Natural killer cell (primary cell): ENCODE measurements at regions not wholly inside any gene's neighbourhood (a gene's known extent, or its start where the extent isn't known, plus 50 kb on each side); places are given as distances from the start of the nearest gene placed in this dataset.
A peak's percentile ranks its signal among the peaks of the same experiment; 100 is the strongest.

Source experiments
- ATAC-seq, 3 donors: fragments of 150-1000 bp in 2 of 3; fragments of 200-7000 bp in 1 of 3; cut with Tn5 transposase; 1 replicate in 1 of 3; 2 replicates in 2 of 3; pipeline ENCODE4 v1.10.0; 2021; ENCODE audit warnings: mild to moderate bottlenecking in 2 of 3, moderate library complexity in 2 of 3
- DNase-seq, 2 donors: peaks; one replicate each; pipeline versions ENCODE4 v3.0.0 to v3.0.0-alpha.2; 2013 to 2021; ENCODE audit warnings: mixed read lengths in 1 of 2
- H3K27ac ChIP-seq: one replicate; pipeline ENCODE4 v1.5.1; 2013; ENCODE audit warnings: mild to moderate bottlenecking, low read length
- H3K27me3 ChIP-seq: one replicate; pipeline ENCODE4 v1.6.1; 2013; ENCODE audit warnings: low read length; ENCODE audit not compliant: control insufficient read depth, insufficient read depth
- H3K36me3 ChIP-seq: one replicate; pipeline ENCODE4 v1.6.1; 2013; ENCODE audit warnings: low read length; ENCODE audit not compliant: control insufficient read depth, insufficient read depth
- H3K4me1 ChIP-seq: one replicate; pipeline ENCODE4 v1.6.1; 2013; ENCODE audit warnings: low read length; ENCODE audit not compliant: control insufficient read depth, insufficient read depth
- H3K4me3 ChIP-seq: one replicate; pipeline ENCODE4 v1.5.1; 2013; ENCODE audit warnings: low read length
- H3K9me3 ChIP-seq: one replicate; pipeline ENCODE4 v1.6.1; 2013; ENCODE audit warnings: low read length; ENCODE audit not compliant: control insufficient read depth, insufficient read depth
- H3K27ac Mint-ChIP-seq, 2 donors: one replicate each; pipeline ENCODE4 v1.8.0; 2022; ENCODE audit warnings: mild to moderate bottlenecking in 2 of 2, mixed read lengths in 2 of 2, moderate library complexity in 1 of 2
- H3K27me3 Mint-ChIP-seq, 2 donors: one replicate each; pipeline ENCODE4 v1.8.0; 2022; ENCODE audit warnings: low read depth in 2 of 2, mixed read lengths in 2 of 2
- H3K36me3 Mint-ChIP-seq: one replicate; pipeline ENCODE4 v1.8.0; 2022; ENCODE audit warnings: mixed read lengths
- H3K4me1 Mint-ChIP-seq, 2 donors: one replicate each; pipeline ENCODE4 v1.8.0; 2022; ENCODE audit warnings: mixed read lengths in 2 of 2
- H3K4me3 Mint-ChIP-seq: one replicate; pipeline ENCODE4 v1.8.0; 2022; ENCODE audit warnings: mild to moderate bottlenecking, moderate library complexity, mixed read lengths
- H3K9me3 Mint-ChIP-seq, 2 donors: one replicate each; pipeline ENCODE4 v1.8.0; 2022; ENCODE audit warnings: mixed read lengths in 2 of 2
- CTCF ChIP-seq: fragments of 200-600 bp; IDR thresholded peaks from one replicate; pipeline ENCODE4 v1.8.0; 2022; ENCODE audit warnings: antibody characterized with exemption
- WGBS: methylation state at CpG from one replicate; pipeline ENCODE4 v1.1.7; 2013; ENCODE audit warnings: missing lambda C conversion rate; ENCODE audit not compliant: insufficient coverage; 5-methylcytosine and 5-hydroxymethylcytosine counted together
- intact Hi-C: fragments of 100-400 bp; cut with micrococcal nuclease; formaldehyde crosslinking; loops from one replicate; pipeline ENCODE4 v1.14.2; 2022

GRCh38 chr6:37558168-37558567, 58.5 kb upstream of the CCDC167 start:
- Histone ChIP-seq H3K27ac (no peak overlapping the region), H3K4me1 (peaks cover 36% of the 10 kb centered on the region), H3K27me3 (no peaks in the 10 kb centered on the region), H3K36me3 (no peaks in the 10 kb centered on the region), H3K9me3 (no peaks in the 10 kb centered on the region), H3K4me3 (no peak overlapping the region)
- intact Hi-C loops = no loop called here
- 89% methylated on average over 5 of the region's 5 CpGs for WGBS
- TF ChIP-seq CTCF = no peak
- Mint-ChIP-seq H3K4me3 (no peak overlapping the region), H3K27me3 (peaks cover 12 to 23% of the 10 kb centered on the region in 2 donors), H3K36me3 (no peaks in the 10 kb centered on the region), H3K4me1 (peaks cover 6 to 29% of the 10 kb centered on the region in 2 donors), H3K27ac (peak overlapping the region in 1 of 2 donors; percentile 59), H3K9me3 (no peaks in the 10 kb centered on the region)
- DNase-seq (no peak), ATAC-seq (no peak)

DNA sequence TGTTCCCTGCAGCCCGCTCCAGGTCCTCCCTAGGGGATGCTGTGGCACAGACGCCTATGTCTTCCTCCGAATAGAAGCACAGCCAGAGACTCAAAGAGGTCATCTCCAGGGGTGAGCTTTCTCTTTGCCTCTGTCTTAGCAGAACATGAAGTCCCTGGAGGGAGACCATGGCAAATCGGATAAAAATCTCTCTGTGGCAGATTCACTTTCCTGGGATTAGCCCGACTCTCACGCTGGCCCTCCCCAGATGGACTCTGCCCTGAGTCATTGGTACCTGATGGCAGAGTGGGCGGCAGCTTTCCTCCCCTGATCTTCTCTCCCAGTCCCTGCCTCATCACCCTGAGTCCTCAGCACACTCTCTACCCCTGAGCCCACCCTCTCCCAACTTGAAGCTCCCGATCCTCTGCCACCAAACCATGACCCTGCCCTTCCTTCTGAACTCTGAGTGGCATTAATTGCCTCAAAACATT, 58.0 kb upstream of the CCDC167 start:
- no peak for ATAC-seq
- H3K27ac ChIP-seq = no peak overlapping the region

DNA sequence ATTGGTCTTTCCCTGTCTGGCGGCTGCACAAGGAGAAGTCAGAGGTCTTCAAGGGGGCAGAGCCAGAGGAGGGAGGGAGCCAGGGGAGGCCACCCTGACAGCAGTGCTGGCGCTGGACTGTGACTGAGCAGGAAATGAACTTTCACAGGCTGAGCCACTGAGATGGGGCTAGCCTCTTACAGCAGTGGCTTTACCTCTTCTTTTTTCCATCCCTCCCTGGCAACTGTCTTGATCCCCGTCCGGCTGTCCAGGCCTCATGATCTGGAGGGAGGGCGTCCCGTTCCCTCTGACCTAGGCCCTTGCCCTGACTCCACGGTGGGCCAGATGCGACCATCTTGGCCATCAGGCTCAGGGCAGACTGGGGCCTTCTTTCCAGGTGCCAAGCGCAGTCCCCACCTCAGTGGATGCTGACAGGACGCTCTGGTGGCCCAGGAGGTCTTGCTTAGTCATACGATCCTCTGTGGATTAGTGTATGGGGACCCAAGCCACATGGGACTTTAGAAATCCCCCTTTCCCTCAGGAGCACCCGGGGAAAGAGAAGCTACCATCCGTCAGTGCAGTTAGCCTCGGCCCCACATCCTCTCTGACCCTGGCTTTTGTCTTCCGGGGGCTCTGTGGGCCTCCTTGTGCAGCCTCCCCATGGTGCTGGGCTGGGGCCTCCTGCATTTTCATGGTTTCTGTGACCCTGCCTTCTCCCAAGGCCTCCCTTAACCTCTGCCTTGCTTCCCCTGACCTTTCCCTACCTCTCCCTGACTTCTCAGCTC, 57.4 kb upstream of the CCDC167 start:
- peaks cover 9 to 29% of the 10 kb centered on the region in 2 donors for H3K4me1 Mint-ChIP-seq
- H3K9me3 ChIP-seq = no peaks in the 10 kb centered on the region
- DNase-seq (no peak), ATAC-seq (no peak)
- no peak overlapping the region for H3K4me3 ChIP-seq
- no peak for TF ChIP-seq CTCF
- peaks cover 36% of the 10 kb centered on the region for H3K4me1 ChIP-seq
- H3K27me3 Mint-ChIP-seq = peaks cover 12 to 23% of the 10 kb centered on the region in 2 donors
- no peaks in the 10 kb centered on the region for H3K36me3 Mint-ChIP-seq
- no peak overlapping the region for H3K4me3 Mint-ChIP-seq
- intact Hi-C loops = no loop called here
- peak overlapping the region in 1 of 2 donors; percentile 59 for H3K27ac Mint-ChIP-seq
- H3K36me3 ChIP-seq = no peaks in the 10 kb centered on the region
- no peak overlapping the region for H3K27ac ChIP-seq
- WGBS = 79% methylated on average over 15 of the region's 15 CpGs
- H3K9me3 Mint-ChIP-seq = no peaks in the 10 kb centered on the region
- H3K27me3 ChIP-seq = no peaks in the 10 kb centered on the region

More for the DNA sequence above, 58.0 kb upstream of the CCDC167 start:
- no peaks in the 10 kb centered on the region for H3K36me3 Mint-ChIP-seq
- H3K4me1 Mint-ChIP-seq = peaks cover 9 to 29% of the 10 kb centered on the region in 2 donors
- intact Hi-C loops = no loop called here
- no peak for DNase-seq
- H3K4me1 ChIP-seq = peaks cover 36% of the 10 kb centered on the region
- no peak for TF ChIP-seq CTCF
- H3K27me3 Mint-ChIP-seq = peaks cover 12 to 23% of the 10 kb centered on the region in 2 donors
- no peaks in the 10 kb centered on the region for H3K36me3 ChIP-seq
- no peaks in the 10 kb centered on the region for H3K27me3 ChIP-seq
- H3K9me3 ChIP-seq = no peaks in the 10 kb centered on the region
- 93% methylated on average over 8 of the region's 8 CpGs for WGBS
- no peaks in the 10 kb centered on the region for H3K9me3 Mint-ChIP-seq
- peak overlapping the region in 1 of 2 donors; percentile 59 for H3K27ac Mint-ChIP-seq
- H3K4me3 Mint-ChIP-seq = no peak overlapping the region
- no peak overlapping the region for H3K4me3 ChIP-seq
